NCI-H524 treated with DMSO at 0.1 percent for 48 hours (cell line): ENCODE measurements at regions not wholly inside any gene's neighbourhood (a gene's known extent, or its start where the extent isn't known, plus 50 kb on each side); places are given as distances from the start of the nearest gene placed in this dataset.

Experiments used
- DNase-seq: peaks from one replicate; lab custom pipeline; 2025; lab: John Stamatoyannopoulos, UW

- peak; percentile 49 for DNase-seq
These were observed 126.9 kb downstream of the SETD4 start for GRCh38 chr21:35933466-35933865.

DNA sequence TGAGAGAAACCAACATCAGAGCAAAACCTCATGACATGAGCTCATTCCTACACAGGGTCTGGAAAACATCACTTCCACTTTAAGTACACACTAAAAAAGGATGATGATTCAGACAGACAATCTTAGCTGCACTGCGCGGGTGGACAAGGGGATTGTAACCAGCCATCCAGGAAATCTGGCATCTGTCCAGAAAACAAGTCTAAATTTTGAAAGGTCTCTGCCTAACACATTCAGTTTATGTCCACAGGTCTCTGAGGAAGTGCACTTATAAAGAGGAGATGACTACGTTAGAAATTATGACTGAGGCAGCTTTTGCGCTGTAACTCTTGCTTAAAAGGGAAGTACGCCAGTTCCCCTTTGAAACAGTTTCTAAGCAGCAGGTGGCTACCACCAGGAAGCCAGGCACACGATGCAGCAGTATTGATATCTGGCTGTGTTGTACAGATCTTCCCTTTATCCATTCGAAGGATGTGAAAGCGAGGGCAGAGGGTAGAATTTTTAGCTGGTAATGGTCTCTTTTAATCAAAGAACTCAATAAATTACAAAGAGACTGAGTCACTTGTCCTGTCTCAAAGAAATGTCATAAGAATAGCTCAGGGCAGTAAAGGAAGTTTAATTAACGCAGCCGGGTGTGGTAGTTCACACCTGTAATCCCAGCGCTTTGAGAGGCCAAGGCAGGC is 128.0 kb downstream of the SETD4 start:
- DNase-seq: no peak

- DNase-seq: no peak
These were observed 130.4 kb downstream of the SETD4 start for GRCh38 chr21:35929901-35930300.

- DNase-seq: no peak
These were observed 133.1 kb downstream of the SETD4 start for GRCh38 chr21:35927262-35927661.

DNA sequence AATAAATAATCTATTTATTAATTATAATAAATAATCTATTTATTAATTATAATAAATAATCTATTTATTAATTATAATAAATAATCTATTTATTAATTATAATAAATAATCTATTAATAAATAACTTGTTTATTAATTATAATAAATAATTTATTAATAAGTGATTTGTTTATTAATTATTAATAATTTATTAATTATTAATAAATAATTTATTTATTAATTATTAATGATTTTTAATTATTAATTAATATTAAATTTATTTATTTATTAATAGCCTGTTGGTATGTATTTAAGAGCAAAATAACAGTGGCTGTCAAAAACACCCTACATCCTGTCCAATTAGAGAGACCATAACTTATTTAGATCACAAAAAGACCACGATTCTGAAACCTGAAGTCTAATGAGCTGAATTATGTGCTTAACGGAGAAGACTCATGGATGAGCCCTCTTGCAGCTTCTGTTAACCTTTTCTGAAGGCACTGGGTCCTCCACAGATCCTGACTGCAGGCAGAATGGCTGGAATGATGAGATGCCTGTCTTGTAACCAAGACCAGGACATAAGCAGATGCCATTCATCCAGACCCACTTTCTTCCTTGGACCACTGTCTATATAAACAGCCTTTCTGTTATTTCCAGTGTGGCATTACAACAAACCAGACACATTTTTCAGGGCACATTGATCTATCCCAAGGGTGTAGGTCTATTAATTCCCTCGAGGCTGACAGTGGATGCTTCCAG is 134.2 kb downstream of the SETD4 start:
- DNase-seq: no peak

GRCh38 chr21:35925497-35925896 is 134.8 kb downstream of the SETD4 start:
- DNase-seq: no peak

DNA sequence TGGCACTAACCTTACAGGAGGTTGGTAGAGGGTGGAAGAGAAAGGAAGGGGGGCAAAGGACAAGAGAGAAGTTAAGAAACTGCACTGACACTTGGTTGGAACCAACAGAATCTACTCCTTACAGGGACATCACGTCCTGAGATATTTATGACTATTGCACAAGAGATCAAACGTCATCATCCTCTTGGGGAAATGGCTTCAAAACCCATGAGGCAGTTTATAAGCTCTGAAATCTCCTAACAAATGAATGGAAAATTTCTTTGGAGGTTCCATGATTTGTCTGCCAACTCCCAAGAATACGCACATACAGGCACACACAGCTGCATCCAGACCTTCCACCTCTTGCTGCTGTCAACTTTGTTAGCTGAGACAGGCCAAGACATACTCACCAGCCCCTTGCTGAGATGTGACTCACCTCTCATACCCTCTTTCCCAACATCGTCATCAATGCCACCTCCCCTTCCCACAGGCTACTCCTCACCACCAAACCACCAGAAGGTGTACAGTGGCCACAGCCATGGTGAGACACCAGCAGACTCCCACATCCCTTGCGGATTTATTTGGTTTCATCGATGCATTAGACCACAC is 135.5 kb downstream of the SETD4 start:
- no peak for DNase-seq

DNA sequence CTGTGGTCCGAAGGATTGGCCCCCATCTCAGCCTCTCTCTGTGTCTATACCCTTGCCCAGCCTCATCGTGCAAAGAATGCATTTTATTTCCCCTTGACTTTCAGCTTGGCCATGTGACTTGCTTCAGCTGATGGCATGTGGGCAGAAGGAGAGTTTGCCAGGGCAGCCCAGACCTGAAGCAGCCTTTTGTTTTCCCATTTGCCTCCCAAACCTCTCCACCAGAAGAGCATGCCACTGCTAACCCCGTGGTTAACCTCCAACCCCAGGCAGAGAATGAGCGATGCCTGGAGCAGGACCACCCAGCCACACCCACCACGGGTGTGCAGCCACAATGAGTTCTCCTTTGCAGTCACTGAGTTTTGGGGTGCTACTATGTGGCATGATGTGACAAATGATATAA is 136.4 kb downstream of the SETD4 start:
- no peak for DNase-seq

GRCh38 chr21:35922618-35923017 is 137.7 kb downstream of the SETD4 start:
- DNase-seq: no peak

- no peak for DNase-seq
These were observed 138.9 kb downstream of the SETD4 start for GRCh38 chr21:35921471-35921870.

DNA sequence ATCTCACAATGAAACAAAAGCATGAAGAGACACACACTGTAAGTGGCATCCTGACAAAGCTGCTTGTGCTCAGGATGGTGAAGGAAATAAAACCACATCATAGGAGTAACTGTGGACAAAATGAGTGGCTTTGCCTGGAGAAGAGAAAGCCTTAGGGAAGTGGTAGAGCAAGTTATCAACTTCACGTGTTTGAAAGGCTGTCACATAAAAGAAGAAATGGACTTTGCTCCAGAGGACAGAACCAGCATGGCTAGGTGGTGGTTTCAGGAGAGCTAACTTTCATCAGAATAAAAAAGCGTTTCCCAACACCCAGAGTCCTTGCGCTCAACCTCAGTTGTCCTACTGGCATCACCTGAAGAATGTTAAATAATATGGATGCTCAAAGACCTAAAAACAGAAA is 139.9 kb downstream of the SETD4 start:
- DNase-seq: no peak

- DNase-seq: no peak
These were observed 145.3 kb downstream of the SETD4 start for GRCh38 chr21:35915030-35915429.

- peak; percentile 97 for DNase-seq
These were observed 148.7 kb downstream of the SETD4 start for GRCh38 chr21:35911412-35912191.

GRCh38 chr21:35909456-35910223 is 150.7 kb downstream of the SETD4 start:
- DNase-seq: no peak

DNA sequence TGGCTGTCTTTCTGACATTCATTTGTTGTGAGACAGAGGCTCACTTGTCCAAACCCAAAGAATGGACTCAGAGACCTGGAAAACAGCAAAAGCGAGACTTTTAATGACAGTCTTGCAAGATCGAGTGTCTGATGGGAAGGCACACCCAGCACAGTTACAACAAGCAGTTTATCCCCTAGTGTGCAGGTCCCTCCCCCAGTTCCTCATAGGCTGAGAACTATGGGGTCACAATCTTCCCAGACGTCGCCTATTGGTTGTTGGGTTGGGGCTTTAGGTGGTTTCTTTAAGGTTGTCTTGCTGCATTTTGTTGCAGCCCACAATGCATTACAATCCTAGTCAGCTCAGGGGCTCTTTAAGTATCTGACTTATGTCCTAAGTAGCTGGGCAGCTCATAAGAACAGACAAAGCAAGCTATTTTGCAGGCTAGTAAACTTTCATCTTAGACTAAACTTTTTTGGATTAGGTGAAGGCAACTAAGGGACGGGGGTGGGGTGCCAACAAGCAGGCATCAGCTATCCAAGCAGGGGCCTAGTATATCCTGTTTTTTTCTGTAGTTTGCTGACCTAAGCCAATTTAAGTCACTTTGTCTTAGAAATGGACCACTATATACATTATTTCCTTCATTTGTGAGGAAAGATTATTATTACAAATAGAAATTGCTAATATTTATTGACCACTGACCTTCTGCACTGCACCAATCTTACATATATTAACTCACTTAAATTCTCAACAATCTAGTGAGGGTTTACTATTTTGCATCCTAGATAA is 151.8 kb downstream of the SETD4 start:
- no peak for DNase-seq

DNA sequence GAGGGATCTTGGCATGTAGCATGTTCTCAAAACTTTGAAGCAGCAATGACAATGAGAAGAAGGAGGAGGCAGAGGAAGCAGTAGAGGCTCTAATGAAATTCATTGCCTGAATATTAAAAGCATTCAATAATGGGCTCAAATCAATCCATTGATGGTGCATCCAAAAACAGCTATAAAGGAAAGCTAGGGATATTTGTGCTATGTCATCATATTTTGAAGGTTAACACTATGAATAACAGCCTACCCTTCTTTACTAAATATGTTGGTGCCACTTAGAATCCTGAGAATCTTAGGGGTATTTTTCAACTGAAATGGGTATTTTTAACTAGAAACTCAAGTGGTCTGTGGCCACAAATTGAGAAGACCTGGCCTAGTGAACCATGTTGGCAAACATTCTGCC is 153.7 kb downstream of the SETD4 start:
- no peak for DNase-seq

DNA sequence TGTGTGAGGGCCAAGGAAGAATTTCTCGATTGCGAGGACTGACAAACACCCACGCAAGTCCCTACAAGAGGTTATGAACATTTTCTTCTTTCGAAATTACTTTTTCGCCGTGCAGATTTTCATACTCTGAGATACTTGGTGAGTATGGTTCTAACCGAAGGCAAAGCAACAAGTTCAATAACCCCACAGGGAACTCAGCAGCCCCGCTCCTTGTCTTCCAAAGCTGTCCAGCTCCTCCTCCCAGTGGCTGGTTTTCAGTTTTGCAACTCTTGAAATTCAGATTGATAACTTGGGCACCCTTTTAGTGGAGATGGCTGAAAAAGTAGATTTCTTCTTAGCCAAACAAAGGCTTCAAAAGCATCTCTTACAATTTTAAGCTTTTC is 154.4 kb downstream of the SETD4 start:
- no peak for DNase-seq

DNA sequence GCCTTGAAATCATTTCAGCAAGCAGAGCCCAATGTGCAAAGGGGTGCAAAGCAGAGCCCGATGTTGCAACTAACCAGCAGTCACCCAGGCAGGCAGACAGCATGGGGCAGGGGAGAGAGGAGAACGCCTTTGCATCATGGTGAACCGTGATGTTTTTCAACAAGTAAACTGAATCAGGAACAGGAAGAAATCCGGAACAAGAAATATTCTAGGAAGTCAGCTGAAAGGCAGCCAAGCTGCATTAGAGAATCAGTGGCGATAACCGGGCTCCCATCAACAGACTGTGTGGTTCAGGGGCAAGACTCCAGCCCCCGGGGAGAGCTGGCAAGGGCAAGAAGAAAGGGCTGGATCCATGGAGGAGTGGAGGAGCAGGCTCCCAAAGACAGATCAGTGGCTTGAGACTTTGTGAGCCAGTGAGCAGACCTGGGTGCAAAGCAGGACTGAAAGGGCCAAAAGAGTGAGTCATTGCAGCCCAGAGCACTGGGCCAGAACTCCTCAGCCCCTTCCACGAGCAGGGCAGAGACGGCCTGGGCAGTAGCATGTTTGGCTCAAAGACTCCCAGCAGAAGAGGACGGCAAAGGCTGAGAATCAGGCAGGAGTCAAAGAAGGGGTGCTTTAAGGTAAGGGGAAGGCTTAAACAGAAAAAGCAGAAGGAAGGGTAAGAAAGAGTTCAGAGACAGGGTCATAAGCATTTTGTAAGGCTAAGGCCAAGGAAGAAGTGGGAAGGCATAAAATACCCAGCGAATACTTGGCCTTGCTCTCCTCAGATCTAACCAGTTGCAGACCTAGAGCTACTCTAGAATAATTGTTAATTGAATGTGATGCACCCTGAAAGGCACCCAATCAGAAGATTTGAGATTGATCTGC is 155.0 kb downstream of the SETD4 start:
- DNase-seq: no peak

DNA sequence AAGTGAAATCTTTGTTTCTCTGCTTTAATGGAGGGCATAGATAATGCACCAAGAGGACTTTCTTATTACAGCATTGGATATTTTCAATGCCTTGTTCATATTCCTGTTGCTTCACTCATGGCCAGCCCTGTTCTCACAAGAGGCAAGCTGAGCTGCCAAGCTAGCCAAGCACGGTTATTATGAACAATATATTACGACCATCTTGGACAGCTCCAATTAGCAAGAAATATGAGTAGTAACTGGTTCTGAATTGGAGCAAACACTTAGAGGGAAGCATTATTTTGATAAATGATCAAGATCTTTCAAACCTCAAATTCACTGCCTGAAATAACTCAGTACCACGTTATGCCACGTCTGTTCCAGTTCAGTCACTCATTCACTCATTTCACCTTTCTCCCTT is 159.8 kb downstream of the SETD4 start:
- no peak for DNase-seq

DNA sequence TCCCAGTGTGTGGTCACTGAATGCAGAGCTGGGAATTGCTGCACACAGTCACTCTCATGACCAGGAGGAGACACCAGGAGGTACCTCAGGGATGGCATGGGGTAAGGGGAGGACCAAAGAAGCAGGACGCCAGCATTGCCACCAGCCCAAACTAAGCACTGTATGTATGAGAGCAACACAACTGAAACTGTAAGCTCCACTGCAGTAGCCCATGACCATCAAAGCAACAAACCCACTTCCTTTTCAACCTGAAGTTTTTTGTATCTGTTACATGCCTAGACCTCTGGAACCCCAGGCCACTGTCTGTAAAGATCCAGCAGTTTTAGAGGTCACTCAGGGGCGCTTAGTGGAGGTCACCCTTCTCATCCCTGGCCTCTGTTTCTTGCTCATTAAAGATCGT is 164.3 kb downstream of the SETD4 start:
- no peak for DNase-seq
